ENCODE measurements at regions not wholly inside any gene's neighbourhood (a gene's known extent, or its start where the extent isn't known, plus 50 kb on each side); places are given as distances from the start of the nearest gene placed in this dataset.

GRCh38 chrX:142149919-142150318 is 55.2 kb downstream of the MAGEC2 start:
- no peak for TF ChIP-seq CTCF (IDR thresholded peaks at IDR 0.05; ENCODE audit: poor library complexity, severe bottlenecking)
- no peak for TF ChIP-seq EP300 (conservative IDR thresholded peaks at IDR 0.05; ENCODE audit: poor library complexity, severe bottlenecking)
- TF ChIP-seq EZH2 (IDR thresholded peaks at IDR 0.05; ENCODE audit: borderline replicate concordance, insufficient read depth, low read length, poor library complexity, severe bottlenecking): no peak
